Fibroblast of lung (primary cell): ENCODE measurements at regions not wholly inside any gene's neighbourhood (a gene's known extent, or its start where the extent isn't known, plus 50 kb on each side); places are given as distances from the start of the nearest gene placed in this dataset.

Experiments used
- DNase-seq, 2 donors: peaks; one replicate each; pipeline versions ENCODE4 v3.0.0 to v3.0.0-alpha.2; 2010; ENCODE audit warnings: low read depth in 2 of 2
- H2AFZ ChIP-seq: 2 replicates; pipeline ENCODE4 v1.5.1; 2012; ENCODE audit warnings: low read length, control low read depth, inconsistent platforms
- H3K27ac ChIP-seq: 2 replicates; pipeline ENCODE4 v1.5.1; 2011; ENCODE audit warnings: low read length, control low read depth; ENCODE audit not compliant: insufficient read depth
- H3K27me3 ChIP-seq: 2 replicates; pipeline ENCODE4 v1.5.1; 2011; ENCODE audit warnings: mild to moderate bottlenecking, low read length; ENCODE audit not compliant: control insufficient read depth, insufficient read depth
- H3K36me3 ChIP-seq: 2 replicates; pipeline ENCODE4 v1.5.1; 2011; ENCODE audit warnings: low read length; ENCODE audit not compliant: control insufficient read depth, insufficient read depth
- H3K4me1 ChIP-seq: 2 replicates; pipeline ENCODE4 v1.5.1; 2011; ENCODE audit warnings: low read length; ENCODE audit not compliant: control insufficient read depth, insufficient read depth; ENCODE audit errors: extremely low read depth
- H3K4me2 ChIP-seq: 2 replicates; pipeline ENCODE4 v1.5.1; 2011; ENCODE audit warnings: low read length, control low read depth; ENCODE audit not compliant: insufficient read depth; ENCODE audit errors: extremely low read depth
- H3K4me3 ChIP-seq, 4 experiments: fragments of 200-600 bp in 1 of 4; sonication (generic) in 1 of 4; replicated peaks in 1 of 4; 2 replicates each; pipeline ENCODE4 v1.5.1; 2011 to 2016; ENCODE audit warnings: low read length in 4 of 4, low read depth in 3 of 4, mild to moderate bottlenecking in 3 of 4, control low read depth in 2 of 4, inconsistent platforms in 1 of 4, mixed read lengths in 1 of 4; ENCODE audit not compliant: insufficient read depth in 1 of 4; ENCODE audit errors: control extremely low read depth in 1 of 4
- H3K79me2 ChIP-seq: 2 replicates; pipeline ENCODE4 v1.5.1; 2012; ENCODE audit warnings: mild to moderate bottlenecking, low read length, inconsistent platforms; ENCODE audit not compliant: control insufficient read depth, insufficient read depth
- H3K9ac ChIP-seq: 2 replicates; pipeline ENCODE4 v1.5.1; 2011; ENCODE audit warnings: mild to moderate bottlenecking, low read length, control low read depth; ENCODE audit not compliant: insufficient read depth
- H3K9me3 ChIP-seq: 2 replicates; pipeline ENCODE4 v1.5.1; 2012; ENCODE audit warnings: low read depth, low read length; ENCODE audit not compliant: control insufficient read depth, insufficient read depth
- H4K20me1 ChIP-seq: 2 replicates; pipeline ENCODE4 v1.5.1; 2011; ENCODE audit warnings: low read length; ENCODE audit not compliant: control insufficient read depth, insufficient read depth; ENCODE audit errors: extremely low read depth
- EZH2 ChIP-seq: IDR thresholded peaks from 2 replicates; pipeline ENCODE4 v1.5.1; 2012; ENCODE audit warnings: low read length, control low read depth, mild to moderate bottlenecking; ENCODE audit errors: missing control alignments
- TF ChIP-seq, protein P1 (sequence below), 2 donors: IDR thresholded peaks in 1 of 2; conservative IDR thresholded peaks in 1 of 2; 1 replicate in 1 of 2; 2 replicates in 1 of 2; pipeline ENCODE4 v1.5.1; 2011 to 2012; ENCODE audit warnings: low read length in 2 of 2, control low read depth in 1 of 2, inconsistent platforms in 1 of 2, low read depth in 1 of 2, mild to moderate bottlenecking in 1 of 2

DNA sequence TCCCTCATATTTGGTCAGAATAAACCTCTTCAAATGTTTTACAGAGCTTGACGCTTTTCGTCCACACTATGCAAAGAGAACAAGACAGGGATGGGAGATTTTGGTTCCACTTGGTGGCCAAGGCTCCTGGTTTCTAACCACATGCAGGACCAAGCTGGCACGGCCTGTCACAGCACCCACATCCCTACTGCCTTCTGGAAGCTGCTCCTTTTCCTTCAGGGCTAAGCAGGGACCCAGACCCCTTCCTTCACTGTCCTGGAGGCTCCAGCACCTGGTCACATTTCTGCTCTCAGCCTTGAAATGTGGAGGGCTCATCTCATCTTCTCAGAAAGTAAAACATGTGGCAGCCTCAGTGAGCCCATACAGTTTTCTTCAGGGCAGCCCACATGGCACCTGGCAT lies 50.4 kb upstream of the ARHGEF7 start:
- Histone ChIP-seq H3K9ac (no peak overlapping the region), H3K4me1 (no peaks in the 10 kb centered on the region), H3K36me3 (no peaks in the 10 kb centered on the region), H3K27ac (no peak overlapping the region), H3K4me3 (no peak overlapping the region), H3K9me3 (no peaks in the 10 kb centered on the region), H3K79me2 (no peaks in the 10 kb centered on the region), H2AFZ (no peak overlapping the region), H3K27me3 (no peaks in the 10 kb centered on the region), H4K20me1 (no peaks in the 10 kb centered on the region), H3K4me2 (no peak overlapping the region)
- TF ChIP-seq, protein P1, sequence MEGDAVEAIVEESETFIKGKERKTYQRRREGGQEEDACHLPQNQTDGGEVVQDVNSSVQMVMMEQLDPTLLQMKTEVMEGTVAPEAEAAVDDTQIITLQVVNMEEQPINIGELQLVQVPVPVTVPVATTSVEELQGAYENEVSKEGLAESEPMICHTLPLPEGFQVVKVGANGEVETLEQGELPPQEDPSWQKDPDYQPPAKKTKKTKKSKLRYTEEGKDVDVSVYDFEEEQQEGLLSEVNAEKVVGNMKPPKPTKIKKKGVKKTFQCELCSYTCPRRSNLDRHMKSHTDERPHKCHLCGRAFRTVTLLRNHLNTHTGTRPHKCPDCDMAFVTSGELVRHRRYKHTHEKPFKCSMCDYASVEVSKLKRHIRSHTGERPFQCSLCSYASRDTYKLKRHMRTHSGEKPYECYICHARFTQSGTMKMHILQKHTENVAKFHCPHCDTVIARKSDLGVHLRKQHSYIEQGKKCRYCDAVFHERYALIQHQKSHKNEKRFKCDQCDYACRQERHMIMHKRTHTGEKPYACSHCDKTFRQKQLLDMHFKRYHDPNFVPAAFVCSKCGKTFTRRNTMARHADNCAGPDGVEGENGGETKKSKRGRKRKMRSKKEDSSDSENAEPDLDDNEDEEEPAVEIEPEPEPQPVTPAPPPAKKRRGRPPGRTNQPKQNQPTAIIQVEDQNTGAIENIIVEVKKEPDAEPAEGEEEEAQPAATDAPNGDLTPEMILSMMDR (conservative IDR thresholded peaks at IDR 0.05 in 1 of 2, IDR thresholded peaks at IDR 0.05 in 1 of 2; ENCODE audit: low read depth in 1 of 2, low read length in 2 of 2), result no peak
- TF ChIP-seq EZH2, result no peak
- DNase-seq, result no peak

DNA sequence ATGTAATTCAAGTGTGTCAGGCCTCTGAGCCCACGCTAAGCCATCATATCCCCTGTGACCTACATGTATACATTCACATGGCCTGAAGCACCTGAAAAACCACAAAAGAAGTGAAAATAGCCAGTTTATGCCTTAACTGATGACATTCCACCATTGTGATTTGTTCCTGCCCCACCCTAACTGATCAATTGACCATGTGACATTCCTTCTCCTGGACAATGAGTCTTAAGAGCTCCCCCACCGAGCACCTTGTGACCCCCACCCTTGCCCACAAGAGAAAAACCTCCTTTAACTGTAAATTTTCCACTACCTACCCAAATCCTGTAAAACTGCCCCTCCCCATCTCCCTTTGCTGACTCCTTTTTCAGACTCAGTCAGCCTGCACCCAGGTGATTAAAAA lies 52.1 kb upstream of the ARHGEF7 start:
- no peaks in the 10 kb centered on the region for H3K4me1 ChIP-seq
- H3K4me2 ChIP-seq, result no peak overlapping the region
- no peaks in the 10 kb centered on the region for H3K27me3 ChIP-seq
- H4K20me1 ChIP-seq, result no peaks in the 10 kb centered on the region
- no peak for DNase-seq
- no peak overlapping the region for H3K27ac ChIP-seq
- no peak for TF ChIP-seq EZH2
- TF ChIP-seq, protein P1 (conservative IDR thresholded peaks at IDR 0.05 in 1 of 2, IDR thresholded peaks at IDR 0.05 in 1 of 2; ENCODE audit: low read depth in 1 of 2, low read length in 2 of 2), result no peak
- H3K9ac ChIP-seq, result no peak overlapping the region
- H3K79me2 ChIP-seq, result no peaks in the 10 kb centered on the region
- H3K9me3 ChIP-seq, result no peaks in the 10 kb centered on the region
- H3K4me3 ChIP-seq, result no peak overlapping the region
- H3K36me3 ChIP-seq, result no peaks in the 10 kb centered on the region
- no peak overlapping the region for H2AFZ ChIP-seq

DNA sequence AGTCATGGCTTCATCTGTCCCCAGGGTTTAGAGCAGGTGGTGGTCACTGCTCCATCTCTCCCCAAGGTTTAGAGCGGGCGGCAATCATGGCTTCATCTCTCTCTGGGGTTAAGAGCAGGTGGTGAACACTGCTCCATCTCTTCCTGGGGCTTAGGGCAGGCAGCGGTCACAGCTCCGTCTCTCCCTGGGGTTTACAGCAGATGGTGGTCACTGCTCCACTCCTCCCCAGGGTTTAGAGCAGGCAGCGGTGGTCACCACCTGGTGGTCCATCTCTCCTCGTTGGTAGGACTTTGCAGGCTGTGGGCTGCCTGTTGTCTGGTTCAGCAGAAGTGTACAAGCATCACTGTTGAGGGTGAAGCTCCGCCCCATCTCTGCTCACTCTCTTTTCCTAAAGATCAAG lies 52.8 kb upstream of the ARHGEF7 start:
- TF ChIP-seq EZH2, result no peak
- TF ChIP-seq, protein P1 (conservative IDR thresholded peaks at IDR 0.05 in 1 of 2, IDR thresholded peaks at IDR 0.05 in 1 of 2; ENCODE audit: low read depth in 1 of 2, low read length in 2 of 2), result no peak
- H2AFZ ChIP-seq, result no peak overlapping the region
- no peak overlapping the region for H3K4me3 ChIP-seq
- H3K4me2 ChIP-seq, result no peak overlapping the region
- no peak for DNase-seq
- H3K4me1 ChIP-seq, result no peaks in the 10 kb centered on the region
- H3K79me2 ChIP-seq, result no peaks in the 10 kb centered on the region
- no peak overlapping the region for H3K9ac ChIP-seq
- H3K36me3 ChIP-seq, result no peaks in the 10 kb centered on the region
- H3K27me3 ChIP-seq, result no peaks in the 10 kb centered on the region
- no peaks in the 10 kb centered on the region for H3K9me3 ChIP-seq
- H3K27ac ChIP-seq, result no peak overlapping the region
- no peaks in the 10 kb centered on the region for H4K20me1 ChIP-seq
